Fibroblast of skin of left quadriceps (primary cell): ENCODE measurements at regions not wholly inside any gene's neighbourhood (a gene's known extent, or its start where the extent isn't known, plus 50 kb on each side); places are given as distances from the start of the nearest gene placed in this dataset.

ENCODE experiments used
- DNase-seq, 2 experiments: peaks; one replicate each; pipeline ENCODE4 v3.0.0-alpha.2; 2013; ENCODE audit warnings: low read depth in 2 of 2

DNA sequence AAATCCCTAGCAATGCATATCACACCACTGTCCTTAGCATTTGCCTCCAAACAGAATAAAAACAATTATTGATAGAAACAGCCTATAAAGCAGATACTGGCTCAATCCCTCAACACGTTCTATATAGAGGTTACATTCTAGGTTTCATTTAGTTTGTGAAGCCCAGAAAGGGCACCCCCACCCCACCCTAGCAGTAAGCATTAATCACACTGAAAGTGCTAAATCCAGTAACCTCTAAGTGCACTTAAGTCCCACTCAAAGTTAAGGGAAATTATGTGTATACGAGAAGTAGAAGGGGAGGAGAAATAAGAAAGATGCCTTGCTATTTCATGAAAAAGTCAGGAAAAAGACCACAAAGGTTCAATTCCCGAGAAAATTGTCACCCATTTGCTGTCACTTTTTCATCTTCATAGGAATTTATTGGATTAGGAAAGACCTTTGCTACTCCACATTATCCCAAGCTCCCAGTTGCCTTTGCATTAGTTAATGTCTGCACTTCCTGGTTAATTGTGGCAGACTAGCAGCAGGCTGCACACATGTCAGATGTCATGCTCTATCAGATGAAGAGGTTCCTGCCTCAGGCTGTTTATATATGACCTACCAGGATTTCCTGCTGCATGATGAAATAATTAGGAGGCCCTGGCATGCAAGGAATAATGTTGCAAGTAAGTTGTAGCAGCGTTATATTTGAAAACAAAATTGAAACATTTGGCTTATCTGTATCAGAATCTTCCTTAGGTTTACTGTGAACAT, 54.5 kb upstream of the LHX8 start:
- DNase-seq: no peak

DNA sequence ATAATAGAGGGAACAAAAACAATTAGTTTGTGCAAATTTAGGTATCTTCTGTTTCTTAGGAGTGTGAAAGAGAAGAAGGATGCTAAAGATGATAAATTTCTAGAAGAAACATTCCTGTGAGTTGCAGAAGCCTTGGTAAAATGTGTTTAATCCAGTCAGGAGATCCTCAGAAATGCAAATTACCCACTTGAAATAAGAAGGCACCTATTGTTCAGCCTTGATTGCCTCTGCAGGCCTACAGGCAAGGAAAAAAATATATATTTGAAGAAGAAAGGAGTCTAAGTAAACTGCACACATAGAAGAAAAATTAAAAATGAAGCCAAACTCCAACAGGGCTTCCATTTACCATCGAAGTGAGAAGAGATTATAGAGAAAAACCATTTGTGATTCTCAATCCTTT, 51.0 kb upstream of the LHX8 start:
- DNase-seq: no peak

DNA sequence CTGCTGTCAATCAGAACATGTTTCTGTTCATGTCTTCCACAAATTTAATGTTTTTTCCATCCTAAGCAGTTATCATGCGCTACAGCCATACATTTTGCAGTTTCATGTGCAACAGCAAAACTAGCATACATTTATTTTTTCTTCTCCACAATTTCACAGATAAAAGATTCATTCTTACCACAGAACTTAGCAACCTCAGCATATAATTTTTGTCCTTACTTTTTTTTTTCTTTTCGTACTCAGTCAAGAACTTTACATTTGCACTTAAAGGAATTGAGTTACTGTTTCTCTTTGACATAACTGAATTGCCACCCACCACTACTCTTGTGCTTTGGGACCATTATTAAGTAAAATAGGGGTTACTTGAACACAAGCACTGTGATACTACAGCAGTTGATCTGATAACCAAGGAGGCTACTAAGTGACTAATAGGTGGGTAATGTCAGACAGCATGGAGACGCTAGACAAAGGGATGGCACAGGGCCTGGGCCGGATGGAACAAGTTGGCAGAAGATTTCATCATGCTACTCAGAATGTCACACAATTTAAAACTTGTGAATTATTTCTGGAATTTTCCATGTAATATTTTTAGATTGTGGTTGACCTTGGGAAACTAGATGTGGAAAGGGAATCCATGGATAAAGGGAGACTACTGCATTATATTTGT, 50.2 kb upstream of the LHX8 start:
- DNase-seq: no peak
